ENCODE measurements at regions not wholly inside any gene's neighbourhood (a gene's known extent, or its start where the extent isn't known, plus 50 kb on each side); places are given as distances from the start of the nearest gene placed in this dataset.
A peak's percentile ranks its signal among the peaks of the same experiment; 100 is the strongest.
"Not testable (repeated sequence)": the region's sequence is repeated elsewhere in the genome, so short reads cannot be mapped to it uniquely, and the experiment has no call there.

DNA sequence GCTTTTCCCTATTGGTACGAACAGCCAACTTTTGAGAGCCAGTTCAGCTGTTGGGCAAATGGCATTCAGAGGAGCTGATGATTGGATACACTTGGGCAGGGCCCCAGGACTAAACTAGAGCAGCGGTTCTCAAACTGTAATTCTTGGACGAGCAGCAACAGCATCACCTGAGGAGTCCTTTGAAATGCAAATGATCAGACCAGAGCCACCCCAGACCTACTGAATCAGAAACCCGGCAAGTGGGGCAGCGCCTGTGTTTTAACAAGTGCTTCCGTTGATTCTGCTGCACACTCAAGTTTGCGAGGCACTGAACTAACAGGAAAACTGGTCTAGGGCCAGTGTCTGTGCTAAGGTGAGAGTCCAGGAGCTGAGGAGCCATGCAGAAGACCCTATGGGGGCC lies 239.7 kb downstream of the UACA start:
- DNase-seq (ENCODE audit: low spot score), result no peak

DNA sequence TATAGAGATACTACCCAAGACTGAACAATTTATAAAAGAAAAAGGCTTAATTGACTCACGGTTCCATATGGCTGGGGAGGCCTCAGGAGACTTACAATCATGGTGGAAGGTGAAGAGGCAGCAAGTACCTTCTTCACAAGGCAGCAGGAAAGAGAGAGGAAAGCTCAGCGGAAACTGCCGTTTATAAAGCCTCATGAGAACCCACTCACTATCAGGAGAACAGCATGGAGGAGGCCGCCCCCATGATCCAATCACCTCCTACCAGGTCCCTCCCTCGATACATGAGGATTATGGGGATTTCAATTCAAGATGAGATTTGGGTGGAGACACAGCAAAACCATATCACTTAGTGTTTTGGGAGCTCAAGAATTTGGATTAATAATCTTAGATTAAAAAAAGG lies 240.2 kb downstream of the UACA start:
- DNase-seq (ENCODE audit: low spot score), result no peak

DNA sequence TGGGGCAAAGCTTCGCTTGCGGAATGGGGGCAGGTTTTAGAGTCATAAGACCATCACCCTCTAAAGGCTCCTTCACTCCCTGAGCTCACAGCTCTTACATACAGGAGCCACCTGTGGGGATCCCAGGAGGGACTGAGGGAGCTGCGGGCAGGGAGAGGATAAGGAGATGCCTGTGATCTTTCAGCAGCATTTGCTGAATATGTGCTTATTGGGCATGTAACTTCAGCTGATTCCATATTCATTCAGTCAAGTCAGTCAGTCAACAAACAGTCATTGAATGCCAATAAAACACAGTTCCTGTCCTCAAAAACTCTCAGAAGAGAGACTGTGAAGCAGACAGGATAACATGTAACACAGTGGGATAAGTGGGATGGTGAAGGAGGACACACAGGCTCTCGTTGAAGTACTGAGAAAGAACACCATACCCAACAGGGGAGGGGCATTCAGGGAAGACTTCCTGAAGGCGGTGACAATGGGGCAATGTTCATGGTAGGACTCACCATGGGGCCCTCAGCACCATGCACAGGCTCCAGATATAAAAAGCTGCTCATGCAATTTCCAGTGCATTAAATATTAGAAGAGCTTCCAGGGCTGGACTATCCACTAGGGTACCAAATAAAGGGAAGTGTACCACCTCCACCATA lies 240.9 kb downstream of the UACA start:
- DNase-seq (ENCODE audit: low spot score), result no peak

DNA sequence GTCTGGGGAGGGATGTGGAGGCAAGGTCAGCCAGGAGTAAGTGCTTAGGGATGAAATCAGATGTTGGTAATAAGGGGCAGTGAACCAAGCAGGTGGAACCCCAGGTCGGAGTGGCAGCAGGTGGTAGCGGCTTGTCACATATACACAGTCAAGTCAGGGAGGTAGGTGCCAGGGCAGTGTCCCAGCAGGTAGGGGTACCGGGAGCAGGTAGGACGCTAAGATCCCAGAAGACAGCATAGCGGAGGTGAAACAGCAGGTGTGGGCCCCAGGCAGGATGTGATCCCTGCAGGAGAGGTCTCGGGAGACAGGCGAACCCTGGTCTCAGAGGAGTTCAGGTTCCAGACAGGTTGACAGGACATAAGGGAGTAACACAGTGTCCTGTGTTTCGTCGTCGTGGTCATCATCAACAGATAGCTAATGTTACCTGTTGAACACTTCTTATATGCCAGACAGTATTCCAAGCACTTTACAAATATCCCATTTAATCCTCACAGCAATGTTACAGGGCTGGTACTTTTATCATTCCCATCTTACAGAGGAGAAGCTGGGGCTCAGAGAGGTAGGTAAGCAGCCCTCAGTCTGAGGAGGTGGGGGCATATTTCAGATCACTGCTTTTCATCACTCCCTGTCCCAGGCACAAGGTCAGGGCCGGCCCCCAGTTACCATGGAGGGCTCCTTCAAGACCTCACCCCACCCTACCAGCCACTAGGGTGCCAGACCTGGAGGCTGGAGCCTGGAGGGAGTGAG lies 241.6 kb downstream of the UACA start:
- DNase-seq (ENCODE audit: low spot score), result no peak

DNA sequence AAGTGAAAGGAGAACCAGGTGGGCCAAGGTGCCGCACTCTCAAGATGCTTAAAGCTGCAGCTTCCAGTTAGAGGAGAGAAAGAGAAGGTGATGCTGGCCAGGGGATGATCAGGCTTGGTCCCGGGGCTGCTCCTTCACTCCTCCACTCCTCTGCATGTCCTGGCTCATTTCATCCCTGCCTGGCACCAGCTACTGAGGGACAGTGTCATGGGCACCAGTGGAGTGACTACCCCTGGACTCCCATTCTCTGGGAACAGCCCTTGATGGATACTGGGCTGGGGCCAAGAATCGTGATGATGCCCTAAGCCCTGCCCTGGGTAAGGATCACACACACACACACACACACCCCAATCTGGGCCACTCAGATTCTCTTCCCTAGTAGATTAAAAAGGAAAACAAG lies 243.7 kb downstream of the UACA start:
- no peak for DNase-seq (ENCODE audit: low spot score)

DNA sequence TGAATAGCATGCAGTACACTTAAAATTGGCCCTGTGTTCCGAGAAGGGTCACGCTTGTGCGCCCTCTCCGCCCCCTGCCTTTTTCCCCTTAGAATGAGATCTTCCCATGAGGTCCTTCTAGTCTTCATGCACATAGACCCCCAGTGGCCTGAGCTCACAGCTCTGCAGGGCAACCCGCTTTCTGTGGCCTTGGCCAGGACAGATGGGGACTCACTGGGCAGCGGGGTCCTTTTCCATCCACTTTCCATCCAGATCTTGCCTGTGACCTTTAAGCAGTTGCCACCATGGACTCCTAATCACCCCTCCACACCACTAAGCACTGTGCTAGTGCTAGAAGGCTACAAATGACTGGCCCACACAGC lies 244.4 kb downstream of the UACA start:
- DNase-seq (ENCODE audit: low spot score), result no peak

DNA sequence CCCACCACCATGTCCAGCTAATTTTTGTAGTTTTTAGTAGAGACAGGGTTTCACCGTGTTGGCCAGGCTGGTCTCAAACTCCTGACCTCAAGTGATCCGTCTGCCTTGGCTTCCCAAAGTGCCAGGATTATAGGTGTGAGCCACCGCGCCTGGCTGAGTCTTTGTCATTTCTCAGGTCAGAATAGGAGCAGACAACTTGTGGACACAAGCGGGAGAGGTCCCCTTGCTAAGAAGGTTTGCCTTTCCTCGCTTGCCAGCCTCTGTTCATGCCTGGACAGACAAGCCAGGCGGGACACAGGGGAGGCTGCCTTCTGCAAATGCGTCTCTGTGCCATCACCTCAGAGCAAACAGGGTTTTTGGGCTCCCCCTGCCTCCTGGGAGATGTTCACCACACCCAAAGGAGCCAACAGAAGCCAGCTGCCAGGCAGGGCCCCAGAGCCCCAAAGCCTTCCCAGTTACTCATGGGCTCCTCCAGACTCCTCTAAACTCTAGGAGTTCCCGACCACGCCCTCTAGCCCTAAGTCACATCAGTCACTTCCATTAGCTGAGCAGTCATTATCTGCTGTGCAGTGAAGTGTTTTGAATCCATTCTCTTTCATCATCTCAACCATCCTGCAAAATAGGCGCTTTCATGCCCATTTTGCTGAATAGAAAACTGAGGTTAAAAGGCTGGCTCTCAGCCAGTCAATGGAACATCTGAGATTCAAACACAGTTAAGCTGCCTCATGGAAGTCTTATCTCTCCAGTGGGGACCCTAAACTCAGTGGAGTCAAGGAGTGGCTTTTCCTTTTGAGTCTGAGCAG lies 245.0 kb downstream of the UACA start:
- DNase-seq (ENCODE audit: low spot score), result no peak

DNA sequence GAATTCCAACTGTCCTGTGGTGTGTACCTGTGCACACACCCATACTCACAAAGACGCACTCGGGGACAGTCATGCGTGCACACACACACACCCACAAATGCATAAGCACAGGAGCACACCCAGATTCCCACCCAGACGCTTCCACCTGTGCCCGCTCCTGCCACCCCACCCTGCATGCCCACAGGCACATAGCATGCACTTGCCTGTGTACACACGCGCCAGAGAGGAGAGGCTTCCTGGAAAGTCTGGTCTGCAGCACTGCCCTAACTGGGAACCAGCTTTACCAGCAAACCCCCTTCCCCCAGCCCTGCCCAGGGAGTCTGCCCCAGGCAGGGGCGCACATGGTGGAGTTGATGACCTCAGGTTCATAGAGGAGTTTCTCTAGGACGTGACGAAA lies 246.2 kb downstream of the UACA start:
- DNase-seq (ENCODE audit: low spot score), result no peak

DNA sequence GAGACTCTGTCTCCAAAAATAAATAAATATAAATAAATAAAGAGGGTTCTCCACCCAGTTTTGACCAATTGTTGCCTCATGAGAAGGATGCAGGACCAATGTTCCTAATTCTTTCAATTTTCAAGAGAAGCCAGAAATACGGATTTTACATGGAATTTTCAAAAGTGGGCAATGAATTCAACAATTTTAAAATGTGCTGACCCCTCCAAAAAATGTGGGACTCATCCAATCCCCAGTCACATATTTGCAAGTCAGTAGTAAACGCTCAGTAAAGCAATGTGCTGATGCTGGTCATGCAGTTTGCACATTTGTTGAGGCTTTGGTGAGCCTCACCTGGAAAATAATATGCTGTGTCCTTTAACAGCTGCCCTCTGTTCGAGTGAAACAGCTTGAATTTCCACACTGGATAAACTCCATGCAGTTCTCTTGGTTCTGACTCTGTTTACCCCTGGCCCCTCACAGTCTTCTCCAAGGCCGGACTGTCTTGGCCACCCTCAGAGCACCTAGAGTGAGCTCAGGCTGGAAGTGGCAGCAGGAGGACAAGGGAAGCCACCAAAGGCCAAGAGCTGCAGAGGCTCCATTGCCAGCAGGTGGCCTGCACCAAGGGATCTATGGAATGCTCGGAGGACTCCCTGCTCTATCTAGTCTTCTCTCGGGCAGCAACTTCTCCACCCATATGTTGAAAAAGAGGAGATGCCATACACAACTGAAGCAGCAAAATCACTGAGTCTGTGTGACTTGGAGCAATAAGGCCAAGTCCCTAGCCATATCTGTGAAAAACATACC lies 246.8 kb downstream of the UACA start:
- no peak for DNase-seq (ENCODE audit: low spot score)

DNA sequence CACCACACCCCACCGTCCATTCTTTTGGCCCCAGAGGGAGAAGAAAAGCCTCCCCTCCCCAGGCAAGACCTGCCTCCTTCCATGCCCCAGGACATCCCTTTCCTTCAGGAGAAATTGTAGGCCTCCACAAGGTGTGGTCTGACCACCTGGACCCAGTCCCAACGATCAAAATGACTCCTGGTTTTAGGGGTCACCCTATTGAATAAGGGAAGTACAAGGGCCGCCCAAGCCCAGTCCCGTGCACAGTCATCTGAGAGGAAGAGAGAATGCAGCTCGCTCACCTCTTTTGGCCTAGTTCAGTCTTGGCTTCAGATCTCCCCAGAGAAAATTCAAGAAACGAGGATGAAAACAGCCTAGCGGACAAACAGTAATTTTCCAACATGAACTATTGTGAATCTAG lies 249.1 kb downstream of the UACA start:
- DNase-seq (ENCODE audit: low spot score), result no peak

DNA sequence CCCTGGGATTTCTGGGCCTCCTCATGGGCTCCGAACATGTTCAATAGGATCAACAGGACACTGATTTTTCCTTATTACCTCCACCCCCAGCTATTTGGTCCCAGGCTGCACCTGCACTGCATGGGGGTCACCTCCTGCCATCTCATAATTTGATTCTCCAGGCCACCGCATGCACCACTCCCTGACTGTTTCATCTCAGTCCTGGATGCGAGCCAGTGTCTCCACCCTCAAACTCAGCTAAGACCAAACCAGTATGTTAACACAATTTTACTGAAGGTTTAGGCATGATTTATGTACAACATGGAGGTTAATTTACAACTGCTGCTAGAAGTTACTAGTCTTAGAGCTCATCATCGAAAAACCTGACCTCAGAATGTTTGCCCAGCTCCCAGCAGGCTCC lies 249.5 kb downstream of the UACA start:
- no peak for DNase-seq (ENCODE audit: low spot score)

DNA sequence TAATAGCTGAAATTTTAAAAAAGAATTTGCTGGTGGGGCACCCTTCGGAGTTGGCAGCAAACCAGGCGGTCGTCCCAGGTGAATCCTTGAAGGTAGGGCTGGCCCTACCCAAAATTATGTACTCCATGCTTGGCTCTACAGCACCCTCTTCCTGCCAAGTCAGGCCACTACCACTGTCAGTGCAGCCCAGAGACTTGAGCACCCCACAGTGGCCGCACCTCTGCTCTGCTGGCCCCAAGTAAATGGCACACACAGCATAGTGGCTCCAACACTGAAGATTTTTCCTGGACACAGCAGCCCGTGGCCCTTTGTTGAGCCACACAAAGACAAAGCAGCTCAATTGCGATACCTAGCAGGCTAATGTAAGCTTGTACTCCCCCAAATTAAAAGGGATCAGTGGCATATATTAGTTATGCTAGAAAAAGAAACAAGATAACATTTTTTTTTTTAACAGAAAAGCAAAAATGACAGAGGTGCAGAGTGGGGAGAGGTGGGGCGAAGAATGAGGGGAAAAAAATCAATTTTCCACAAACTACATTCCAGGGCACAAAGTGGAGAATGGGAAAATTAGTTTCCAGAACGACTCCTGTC lies 250.5 kb downstream of the UACA start:
- peak; percentile 45 for DNase-seq (ENCODE audit: low spot score)

DNA sequence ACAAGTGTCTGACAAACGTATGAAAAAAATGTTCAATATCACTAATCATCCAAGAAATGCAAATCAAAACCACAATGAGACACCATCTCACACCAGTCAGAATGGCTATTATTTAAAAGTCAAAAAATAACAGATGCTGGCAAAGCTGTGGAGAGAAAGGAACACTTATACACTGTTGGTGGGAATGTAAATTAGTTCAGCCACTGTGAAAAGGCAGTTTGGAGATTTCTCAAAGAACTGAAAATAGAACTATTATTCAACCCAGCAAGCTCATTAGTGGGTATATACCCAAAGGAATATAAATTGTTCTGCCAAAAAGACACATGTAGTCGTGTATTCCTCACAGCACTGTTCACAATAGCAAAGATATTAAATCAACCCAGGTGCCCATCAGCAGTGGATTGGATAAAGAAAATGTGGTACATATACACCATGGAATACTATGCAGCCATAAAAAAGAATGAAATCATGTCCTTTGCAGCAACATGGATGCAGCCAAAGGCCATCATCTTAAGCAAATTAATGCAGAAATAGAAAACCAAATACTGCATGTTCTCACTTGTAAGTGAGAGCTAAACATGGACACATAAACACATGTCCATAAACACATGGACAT lies 251.3 kb downstream of the UACA start:
- not testable (repeated sequence) for DNase-seq (ENCODE audit: low spot score)

DNA sequence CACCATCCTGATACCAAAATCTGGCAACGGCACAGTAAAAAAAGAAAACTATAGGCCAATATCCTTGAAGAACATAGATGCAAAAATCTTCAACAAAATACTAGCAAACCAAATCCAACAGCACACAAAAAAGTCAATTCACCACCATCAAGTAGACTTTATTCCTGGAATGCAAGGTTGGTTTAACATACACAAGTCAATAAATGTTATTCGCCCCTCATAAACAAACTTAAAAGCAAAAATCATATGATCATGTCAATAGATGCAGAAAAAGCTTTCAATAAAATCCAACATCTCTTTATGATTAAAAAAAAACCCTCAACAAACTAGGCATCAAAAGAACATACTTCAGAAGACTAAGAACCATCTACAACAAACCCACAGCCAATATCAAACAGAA lies 252.9 kb downstream of the UACA start:
- no peak for DNase-seq (ENCODE audit: low spot score)

DNA sequence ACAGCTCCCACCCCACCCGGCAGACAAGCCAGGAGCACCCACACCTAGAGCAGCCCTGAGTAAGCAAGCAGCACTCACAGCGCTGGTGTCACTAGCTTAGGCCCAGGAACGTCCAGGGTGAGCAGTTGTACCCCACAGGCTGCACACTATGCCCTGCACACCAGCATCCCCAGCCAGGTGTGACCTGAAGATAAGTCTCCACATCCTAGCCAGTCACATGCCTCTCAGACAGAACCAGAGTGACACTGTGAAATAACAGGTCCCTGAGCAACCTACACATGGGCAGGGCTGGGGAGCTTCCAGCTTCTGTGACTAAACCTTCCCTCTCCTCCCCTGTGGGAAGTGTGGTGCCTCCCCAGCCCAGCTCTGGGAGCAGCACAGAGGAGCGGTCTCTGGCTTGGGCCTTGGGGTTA lies 253.6 kb downstream of the UACA start:
- DNase-seq (ENCODE audit: low spot score), result no peak

DNA sequence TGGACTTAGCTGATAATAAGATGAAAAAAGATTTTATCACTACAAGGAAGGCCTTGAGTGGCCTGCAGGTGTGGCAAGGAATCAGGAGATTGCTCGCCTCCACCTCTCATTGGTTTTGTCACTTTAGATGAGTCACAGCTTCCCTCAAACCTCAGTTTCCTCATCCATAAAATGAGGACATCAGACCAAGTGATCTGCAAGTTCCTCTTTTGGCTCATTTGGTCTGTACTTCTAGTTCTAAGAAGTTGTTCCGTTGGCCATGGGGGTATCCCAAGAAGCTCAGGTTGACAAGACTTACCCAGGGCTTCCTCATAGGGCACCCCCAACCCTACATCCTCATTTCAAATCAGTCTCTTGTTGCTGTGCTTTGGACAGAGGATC lies 254.1 kb downstream of the UACA start:
- DNase-seq (ENCODE audit: low spot score), result no peak

DNA sequence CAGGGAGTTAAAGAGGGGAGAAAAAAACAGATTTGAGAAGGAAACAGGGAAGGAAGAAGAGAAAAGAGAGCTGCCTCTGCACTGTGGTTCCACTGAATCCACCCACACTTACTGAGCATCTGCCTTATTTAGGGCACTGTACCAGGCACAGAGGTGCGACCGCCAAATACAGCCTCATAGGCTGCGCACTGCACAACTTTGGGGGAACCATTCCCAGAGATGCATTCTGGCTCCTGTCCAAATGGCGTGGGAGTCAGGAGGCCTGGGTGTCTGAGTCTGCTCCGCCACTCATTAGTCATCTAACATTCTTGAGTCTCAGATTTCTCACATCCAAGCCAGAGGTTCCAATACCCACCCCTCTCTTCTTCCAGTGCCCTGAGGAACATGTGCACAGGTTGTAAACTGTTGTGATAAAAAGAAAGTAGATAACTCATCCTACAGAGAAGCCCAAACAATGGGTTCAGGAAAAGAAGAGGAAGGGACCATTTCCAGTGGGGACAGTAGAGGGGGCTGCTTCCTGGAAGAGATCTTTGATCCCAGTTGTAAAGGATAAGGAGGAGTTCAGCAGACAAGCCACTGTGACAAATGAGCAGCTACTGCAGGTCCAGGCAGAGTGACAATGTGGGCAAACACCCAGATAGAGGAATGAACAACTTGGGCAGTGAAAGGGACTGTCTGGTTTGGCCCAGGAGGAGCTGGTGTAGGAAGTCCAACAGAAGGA lies 254.6 kb downstream of the UACA start:
- peak; percentile 83 for DNase-seq (ENCODE audit: low spot score)

DNA sequence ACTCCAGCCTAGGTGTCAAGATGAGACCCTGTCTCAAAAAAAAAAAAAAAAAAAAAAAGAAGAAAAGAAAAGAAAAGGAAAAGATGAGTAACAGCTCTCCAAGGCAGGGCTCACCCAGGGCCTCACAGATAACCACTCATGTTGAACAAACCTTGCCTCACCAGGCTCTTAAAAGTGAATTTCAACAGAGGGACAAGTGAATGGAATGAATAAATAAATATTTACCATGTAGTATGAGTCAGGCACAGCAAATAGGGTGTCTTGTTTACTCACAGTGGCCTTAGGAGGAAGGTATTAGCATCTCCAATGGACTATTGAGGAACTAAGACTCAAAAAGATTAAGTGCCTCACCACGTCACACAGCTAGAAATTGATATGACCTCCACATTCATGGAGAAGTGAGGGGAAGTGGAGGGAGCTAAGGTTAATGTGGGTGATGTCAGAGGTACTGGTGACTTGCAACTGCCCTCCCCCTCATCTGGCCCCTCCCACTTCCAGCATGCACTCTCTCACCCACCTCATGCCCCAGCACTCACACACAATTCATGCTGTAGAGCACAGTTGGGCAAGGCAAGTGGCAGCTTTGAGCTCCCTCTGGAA lies 255.5 kb downstream of the UACA start:
- no peak for DNase-seq (ENCODE audit: low spot score)

DNA sequence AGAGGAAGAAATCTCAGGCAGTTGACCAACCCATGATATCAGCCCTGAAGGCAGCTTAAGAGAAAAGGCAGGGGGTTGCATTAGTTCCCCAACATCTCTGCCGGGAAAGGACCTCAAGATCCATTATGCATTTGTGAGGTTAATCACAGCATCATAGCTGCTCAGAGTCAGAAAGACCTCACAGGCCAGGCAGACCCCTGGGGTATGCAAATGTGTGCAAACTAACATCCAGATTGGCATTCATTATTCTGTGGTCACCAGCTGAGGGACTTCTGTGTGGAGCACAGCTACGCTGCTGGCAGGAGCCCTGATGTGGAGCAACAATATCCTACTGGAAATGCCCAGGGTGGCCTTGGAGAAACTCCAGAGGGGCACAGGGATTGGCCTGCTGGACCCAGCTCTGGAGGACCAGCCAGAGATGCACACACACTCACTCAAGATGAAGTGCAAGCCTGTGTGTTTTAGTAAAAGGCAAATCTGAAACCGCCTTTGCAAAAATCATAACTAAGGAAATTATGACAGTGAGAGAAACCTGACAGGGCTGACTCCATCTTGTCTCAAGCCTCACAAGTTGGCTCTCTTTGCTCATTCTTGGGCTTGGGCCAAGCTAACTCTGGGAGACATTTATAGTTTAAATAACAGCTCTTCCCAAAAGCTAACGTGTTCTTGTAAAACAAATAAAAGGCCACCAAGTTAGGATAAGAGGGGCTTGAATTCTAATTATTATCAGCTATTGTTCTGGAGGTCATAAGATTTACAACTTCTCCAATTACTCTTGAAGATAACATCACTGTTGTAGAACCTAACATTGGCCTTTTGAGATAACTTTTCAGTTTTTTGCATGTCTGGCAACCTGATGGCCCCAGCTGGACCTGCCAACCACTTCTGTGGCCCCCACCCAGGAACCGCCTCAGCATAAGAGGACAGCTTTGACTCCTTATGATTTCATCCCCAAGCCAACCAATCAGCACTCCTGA lies 257.1 kb downstream of the UACA start:
- no peak for DNase-seq (ENCODE audit: low spot score)

Data from hepatic stellate cell (primary cell).